ENCODE measurements at regions not wholly inside any gene's neighbourhood (a gene's known extent, or its start where the extent isn't known, plus 50 kb on each side); places are given as distances from the start of the nearest gene placed in this dataset.
A peak's percentile ranks its signal among the peaks of the same experiment; 100 is the strongest.

GRCh38 chr4:169906104-169906503 lies 120.1 kb downstream of the MFAP3L start:
- FAIRE-seq (no peak), ATAC-seq (no peak; the same call in 2 of the 3 replicates), DNase-seq (ENCODE audit: low spot score) (peak; percentile 25)
- intact Hi-C loops (cut with micrococcal nuclease; ENCODE audit: unreplicated experiment) (no loop called here), in situ Hi-C loops (cut with HindIII; ENCODE audit: extremely low pct_ligation_motif_present, low pct_unique_long_range_greater_than_20kb) (no loop called here)
- POLR2A ChIA-PET: no interaction called here
- Histone ChIP-seq H3K4me2 (ENCODE audit: low read depth, low read length) (no peak overlapping the region), H3K4me3 (replicated peaks in 1 of 3; ENCODE audit: insufficient read depth in 1 of 3, low read depth in 2 of 3, low read length in 3 of 3) (no peak overlapping the region), H3K9me3 (ENCODE audit: low read length) (no peaks in the 10 kb centered on the region), H4K20me1 (ENCODE audit: insufficient read depth, low read length) (no peaks in the 10 kb centered on the region), H3K4me1 (ENCODE audit: insufficient read depth, low read length) (peaks cover 8% of the 10 kb centered on the region), H3K27me3 (ENCODE audit: control insufficient read depth in 1 of 2, insufficient read depth in 2 of 2, low read length in 2 of 2) (no peaks in the 10 kb centered on the region; a peak in 1 of 5 replicates), H3K9ac (ENCODE audit: insufficient read depth, low read depth, low read length) (no peak overlapping the region), H3K36me3 (replicated peaks in 1 of 2; ENCODE audit: control insufficient read depth in 1 of 2, insufficient read depth in 2 of 2, low read length in 2 of 2) (no peaks in the 10 kb centered on the region), H3K79me2 (ENCODE audit: insufficient read depth, low read length) (no peaks in the 10 kb centered on the region), H2AFZ (ENCODE audit: low read length) (no peak overlapping the region), H3K27ac (ENCODE audit: extremely low read length, insufficient read depth, low read length) (no peak overlapping the region)
- no TSS peak for BruUV-seq (replicated peaks)
- 2% methylated on average over 2 of the region's 2 CpGs for WGBS (ENCODE audit: low lambda C conversion rate)
- CTCF ChIA-PET (ENCODE audit: low intra/inter-chr PET ratio, low total read pairs): no interaction called here
- no peak for TF ChIP-seq NFKBIZ (CRISPR knock-in tag; IDR thresholded peaks at IDR 0.05)
- TF ChIP-seq, protein P1, sequence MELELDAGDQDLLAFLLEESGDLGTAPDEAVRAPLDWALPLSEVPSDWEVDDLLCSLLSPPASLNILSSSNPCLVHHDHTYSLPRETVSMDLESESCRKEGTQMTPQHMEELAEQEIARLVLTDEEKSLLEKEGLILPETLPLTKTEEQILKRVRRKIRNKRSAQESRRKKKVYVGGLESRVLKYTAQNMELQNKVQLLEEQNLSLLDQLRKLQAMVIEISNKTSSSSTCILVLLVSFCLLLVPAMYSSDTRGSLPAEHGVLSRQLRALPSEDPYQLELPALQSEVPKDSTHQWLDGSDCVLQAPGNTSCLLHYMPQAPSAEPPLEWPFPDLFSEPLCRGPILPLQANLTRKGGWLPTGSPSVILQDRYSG (CRISPR knock-in tag; IDR thresholded peaks at IDR 0.05): no peak
- no peak for TF ChIP-seq AHR (CRISPR knock-in tag; IDR thresholded peaks at IDR 0.05)
- TF ChIP-seq KIAA2018 (CRISPR knock-in tag; IDR thresholded peaks at IDR 0.05; ENCODE audit: borderline replicate concordance): no peak
- TF ChIP-seq ZKSCAN8 (CRISPR knock-in tag; IDR thresholded peaks at IDR 0.05; ENCODE audit: borderline replicate concordance): no peak
- TF ChIP-seq TSC22D2 (CRISPR knock-in tag; IDR thresholded peaks at IDR 0.05; ENCODE audit: borderline replicate concordance): no peak
- no peak for TF ChIP-seq ZNF160 (CRISPR knock-in tag; IDR thresholded peaks at IDR 0.05)
- no peak for TF ChIP-seq EHMT2 (IDR thresholded peaks at IDR 0.05; ENCODE audit: borderline replicate concordance, low read depth, low read length)
- no peak for TF ChIP-seq ZNF614 (CRISPR knock-in tag; IDR thresholded peaks at IDR 0.05; ENCODE audit: borderline replicate concordance)
- TF ChIP-seq, protein P2, sequence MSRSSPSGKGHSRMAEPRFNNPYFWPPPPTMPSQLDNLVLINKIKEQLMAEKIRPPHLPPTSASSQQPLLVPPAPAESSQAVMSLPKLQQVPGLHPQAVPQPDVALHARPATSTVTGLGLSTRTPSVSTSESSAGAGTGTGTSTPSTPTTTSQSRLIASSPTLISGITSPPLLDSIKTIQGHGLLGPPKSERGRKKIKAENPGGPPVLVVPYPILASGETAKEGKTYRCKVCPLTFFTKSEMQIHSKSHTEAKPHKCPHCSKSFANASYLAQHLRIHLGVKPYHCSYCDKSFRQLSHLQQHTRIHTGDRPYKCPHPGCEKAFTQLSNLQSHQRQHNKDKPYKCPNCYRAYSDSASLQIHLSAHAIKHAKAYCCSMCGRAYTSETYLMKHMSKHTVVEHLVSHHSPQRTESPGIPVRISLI (CRISPR knock-in tag; IDR thresholded peaks at IDR 0.05; ENCODE audit: borderline replicate concordance): peak; percentile 50; the same call in 1 of the 2 replicates
- TF ChIP-seq, protein P3, sequence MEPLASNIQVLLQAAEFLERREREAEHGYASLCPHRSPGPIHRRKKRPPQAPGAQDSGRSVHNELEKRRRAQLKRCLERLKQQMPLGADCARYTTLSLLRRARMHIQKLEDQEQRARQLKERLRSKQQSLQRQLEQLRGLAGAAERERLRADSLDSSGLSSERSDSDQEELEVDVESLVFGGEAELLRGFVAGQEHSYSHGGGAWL (CRISPR knock-in tag; IDR thresholded peaks at IDR 0.05): no peak
- no peak for TF ChIP-seq MYC (CRISPR knock-in tag; IDR thresholded peaks at IDR 0.05; ENCODE audit: borderline replicate concordance)

All from HepG2 (cell line).